GM19372 (cell line): ENCODE measurements at regions not wholly inside any gene's neighbourhood (a gene's known extent, or its start where the extent isn't known, plus 50 kb on each side); places are given as distances from the start of the nearest gene placed in this dataset.

ENCODE experiments used
- ATAC-seq: cut with Tn5 transposase; IDR thresholded peaks from one replicate; pipeline ENCODE4 v1.9.1; 2021; ENCODE audit warnings: mild to moderate bottlenecking, low read depth, moderate library complexity; ENCODE audit not compliant: unreplicated experiment

- no peak for ATAC-seq
These were observed 167.4 kb upstream of the PRSS58 start for GRCh38 chr7:142425281-142425680.

GRCh38 chr7:142422621-142423020 lies 164.8 kb upstream of the PRSS58 start:
- ATAC-seq, result no peak

DNA sequence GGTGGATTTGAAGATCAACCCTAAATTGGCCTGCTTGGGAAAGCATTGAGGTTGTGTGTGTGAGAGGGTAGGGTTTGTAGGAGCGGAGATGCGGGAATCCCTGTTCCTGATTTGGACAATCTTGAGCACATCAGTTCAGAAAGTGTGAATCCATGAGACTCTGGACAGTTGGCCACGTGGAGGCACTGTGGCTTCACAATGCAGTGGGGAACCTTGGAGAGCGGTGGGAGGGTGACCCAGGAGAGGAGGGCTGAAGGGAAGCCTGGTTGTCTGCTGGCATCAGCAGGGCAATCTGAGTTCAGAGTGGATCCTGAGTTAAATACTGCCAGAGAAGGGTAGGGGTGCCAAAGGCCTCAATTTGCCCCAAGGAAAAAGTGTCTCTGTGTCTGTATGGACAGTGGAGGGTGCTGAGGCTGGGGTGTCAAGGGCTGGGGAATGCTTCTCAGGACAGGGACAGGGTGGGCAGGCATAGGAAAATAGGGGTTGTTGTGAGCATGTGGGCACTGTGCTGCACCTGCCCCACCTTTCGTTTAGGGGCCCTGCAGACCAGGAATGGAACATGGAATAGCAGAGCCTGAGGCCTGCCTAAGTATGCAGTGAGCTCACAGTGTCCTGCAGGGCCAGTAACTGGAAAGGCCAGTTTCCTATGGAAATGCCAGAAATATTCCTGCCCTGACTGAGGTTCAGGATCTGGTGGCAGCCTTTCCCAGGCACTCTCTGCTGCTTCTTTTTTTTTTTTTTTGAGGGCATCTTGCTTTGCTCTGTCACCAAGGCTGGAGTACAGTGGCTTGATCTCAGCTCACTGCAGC lies 162.9 kb upstream of the PRSS58 start:
- no peak for ATAC-seq

DNA sequence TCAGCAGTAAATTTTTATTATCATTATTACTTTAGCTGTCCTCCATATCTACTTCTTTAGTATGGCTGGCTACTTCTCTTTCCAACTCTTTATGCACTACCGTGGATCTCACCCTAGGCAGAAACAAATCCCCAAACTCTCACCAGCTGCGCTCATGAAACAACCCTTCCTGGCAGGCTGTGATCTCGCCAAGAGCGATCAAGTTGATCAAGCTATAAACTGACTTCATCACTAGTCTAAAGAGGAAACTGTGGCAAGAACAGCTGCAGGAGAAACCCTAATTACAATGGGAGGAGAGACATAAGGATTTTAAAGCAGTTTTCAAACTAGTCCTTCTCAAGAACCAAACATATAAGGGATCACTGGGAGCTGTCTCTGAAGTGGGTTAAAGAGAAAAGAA lies 160.5 kb upstream of the PRSS58 start:
- no peak for ATAC-seq

GRCh38 chr7:142414915-142415314 lies 157.1 kb upstream of the PRSS58 start:
- ATAC-seq, result no peak

- peak; percentile 80 for ATAC-seq
These were observed 156.3 kb upstream of the PRSS58 start for GRCh38 chr7:142414135-142414534.

DNA sequence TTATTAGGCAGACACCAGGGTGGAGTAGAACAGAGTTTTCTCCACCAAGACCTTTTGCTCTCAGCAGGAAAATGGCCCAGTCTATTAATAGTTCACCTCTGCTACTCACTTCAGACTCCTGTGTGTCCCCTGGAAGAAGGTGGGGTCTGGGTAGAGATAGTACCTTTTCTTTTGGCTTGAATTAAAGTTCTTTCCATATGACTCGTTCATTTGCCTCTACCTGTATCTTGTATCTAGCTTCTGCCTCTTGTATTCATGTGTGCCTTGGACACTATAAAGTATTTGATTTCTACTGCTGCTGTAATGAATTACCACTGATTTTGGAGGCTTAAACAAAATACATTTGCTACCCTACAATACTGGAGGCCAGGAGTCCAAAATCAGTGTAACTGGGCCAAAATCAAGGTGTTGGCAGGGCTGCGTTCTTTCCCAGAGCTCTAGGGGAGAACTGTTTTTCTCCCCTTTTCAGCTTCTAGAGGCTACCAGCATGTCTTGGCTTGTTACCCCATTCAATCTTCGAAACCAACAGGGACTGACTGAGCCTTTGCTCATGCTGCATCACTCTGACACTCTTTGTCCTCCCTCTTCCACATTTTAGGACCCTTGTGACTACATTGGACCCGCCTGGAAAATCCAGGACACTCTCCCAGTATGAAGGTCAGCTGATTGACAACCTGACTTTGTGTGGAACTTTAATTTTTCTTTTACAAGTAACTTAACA lies 155.6 kb upstream of the PRSS58 start:
- ATAC-seq, result no peak

DNA sequence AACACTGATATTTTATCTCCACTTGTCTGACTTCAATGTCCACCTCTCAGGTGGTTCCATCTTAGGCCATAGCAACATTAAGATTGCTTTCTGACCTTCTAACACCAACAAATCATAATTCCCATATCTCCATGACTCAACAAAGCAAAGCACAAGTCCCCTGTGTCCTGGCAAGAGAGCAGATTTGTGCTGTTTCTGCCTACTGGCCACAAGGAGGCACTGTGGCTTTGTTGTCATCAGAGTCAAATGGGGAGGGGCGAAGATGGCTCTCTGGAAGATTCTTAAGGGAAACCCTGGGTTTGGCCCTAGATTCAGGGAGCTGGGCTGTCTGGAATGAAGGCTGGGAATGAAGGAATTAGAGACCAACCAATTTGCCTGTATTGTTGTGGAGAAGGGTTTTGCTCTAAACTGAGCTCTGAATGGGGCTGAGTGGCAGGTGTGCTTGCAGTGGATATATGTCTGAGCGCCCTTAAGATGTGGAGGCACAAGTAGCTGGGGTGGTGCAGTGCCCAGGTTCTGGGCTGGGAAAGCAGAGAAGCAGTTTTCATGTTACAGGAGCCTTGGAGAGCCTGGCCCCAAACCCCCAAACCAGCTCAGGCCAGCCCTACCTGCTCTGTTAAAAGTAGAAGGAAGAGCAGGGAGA lies 154.8 kb upstream of the PRSS58 start:
- peak; percentile 71 for ATAC-seq

DNA sequence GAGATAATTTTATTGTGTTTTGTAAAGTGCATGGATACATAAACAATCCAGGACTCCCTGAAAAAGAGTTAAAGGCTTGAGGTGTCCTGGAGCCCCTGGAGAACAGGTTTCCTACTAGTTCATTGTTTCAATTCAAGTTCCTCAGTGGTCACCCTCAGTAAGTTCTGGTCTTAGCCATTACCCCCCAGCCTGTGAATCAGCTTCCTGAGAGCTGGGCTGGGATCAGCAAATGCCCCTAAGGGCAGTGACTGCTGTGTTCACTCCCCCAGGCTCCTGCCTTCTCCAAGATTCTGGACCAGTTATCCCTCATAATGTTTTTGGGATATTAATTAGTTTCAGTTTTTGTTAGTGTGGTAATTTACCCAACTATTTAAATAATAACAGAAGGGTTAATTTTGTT lies 151.6 kb upstream of the PRSS58 start:
- ATAC-seq, result no peak

GRCh38 chr7:142408794-142409193 lies 150.9 kb upstream of the PRSS58 start:
- ATAC-seq, result no peak

GRCh38 chr7:142407939-142408570 lies 150.2 kb upstream of the PRSS58 start:
- no peak for ATAC-seq

DNA sequence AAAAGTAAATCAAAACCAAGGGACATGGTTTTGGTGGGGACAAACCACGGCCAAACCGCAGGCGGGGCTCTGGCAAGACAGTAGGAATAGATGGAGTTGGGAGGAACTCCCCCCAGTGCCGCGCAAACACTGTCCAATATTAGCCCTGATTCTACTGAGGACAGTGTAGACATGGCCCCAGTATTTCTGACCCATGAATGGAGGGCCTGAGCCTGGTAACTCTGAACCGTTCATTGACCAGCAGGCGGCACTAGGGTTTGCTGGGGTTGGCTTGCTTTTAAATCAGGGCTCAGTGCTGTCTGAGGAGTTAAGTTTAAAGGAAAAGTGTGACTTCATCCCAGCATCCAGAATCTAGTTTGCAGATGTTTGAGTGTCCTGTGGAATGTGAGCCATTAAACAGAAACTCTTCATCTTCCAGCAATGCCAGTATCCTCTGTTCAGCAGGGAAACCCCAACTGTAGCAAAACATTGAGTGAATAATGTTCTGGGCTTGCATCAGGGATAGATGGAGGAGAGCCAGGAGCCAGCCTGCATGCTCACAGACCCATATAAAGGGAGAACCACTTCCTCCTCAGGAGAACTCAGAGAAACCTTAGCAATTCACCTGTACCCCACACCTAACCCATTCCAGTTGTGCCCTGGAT lies 147.4 kb upstream of the PRSS58 start:
- no peak for ATAC-seq

- no peak for ATAC-seq
These were observed 144.1 kb upstream of the PRSS58 start for GRCh38 chr7:142401951-142402350.

DNA sequence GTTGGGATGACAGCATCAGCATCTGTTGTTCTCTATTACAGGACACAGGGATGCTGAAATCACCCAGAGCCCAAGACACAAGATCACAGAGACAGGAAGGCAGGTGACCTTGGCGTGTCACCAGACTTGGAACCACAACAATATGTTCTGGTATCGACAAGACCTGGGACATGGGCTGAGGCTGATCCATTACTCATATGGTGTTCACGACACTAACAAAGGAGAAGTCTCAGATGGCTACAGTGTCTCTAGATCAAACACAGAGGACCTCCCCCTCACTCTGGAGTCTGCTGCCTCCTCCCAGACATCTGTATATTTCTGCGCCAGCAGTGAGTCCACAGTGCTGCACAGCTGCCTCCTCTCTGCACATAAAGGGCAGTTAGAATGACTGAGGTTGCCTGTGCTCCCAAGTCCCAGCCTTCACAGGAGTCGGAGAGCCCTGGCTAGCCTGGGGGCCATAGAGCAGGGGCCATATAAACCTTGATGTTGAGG lies 142.2 kb upstream of the PRSS58 start:
- ATAC-seq, result no peak

DNA sequence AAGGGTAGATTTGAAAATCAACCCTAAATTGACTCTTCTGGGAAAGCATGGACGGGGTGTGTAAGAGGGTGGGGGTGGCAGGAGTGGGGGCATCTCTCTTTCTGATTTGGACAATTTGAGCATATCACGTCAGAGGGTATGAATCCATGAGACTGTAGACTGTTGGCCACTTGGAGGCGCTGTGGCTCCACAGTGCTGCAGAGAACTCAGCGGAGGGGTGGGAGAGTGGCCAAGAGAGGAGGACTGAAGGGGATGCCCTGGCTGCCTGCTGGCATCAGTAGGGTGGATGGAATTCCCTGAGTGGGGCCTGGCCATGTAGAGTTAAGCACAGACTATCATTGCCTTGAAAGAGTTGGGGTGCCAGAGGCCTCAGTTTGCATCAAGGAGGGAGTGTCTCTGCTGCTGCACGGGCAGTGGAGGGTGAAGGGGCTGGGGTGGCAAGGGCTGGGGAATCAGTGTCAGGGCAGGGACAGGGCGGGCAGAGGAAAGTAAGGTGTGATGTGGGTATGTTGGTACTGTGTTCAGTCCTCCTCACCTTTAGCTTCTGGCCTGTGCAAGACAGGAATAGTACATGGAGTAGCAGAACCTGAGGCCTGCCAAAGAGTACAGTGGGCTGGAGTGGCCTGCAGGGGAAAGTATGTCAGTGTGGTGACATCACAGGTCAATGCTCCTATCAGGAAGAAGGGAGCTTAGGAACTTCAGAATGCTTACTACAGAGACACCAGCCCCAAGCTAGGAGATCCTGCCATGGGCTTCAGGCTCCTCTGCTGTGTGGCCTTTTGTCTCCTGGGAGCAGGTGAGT lies 133.5 kb upstream of the PRSS58 start:
- ATAC-seq, result no peak

GRCh38 chr7:142389544-142389943 lies 131.7 kb upstream of the PRSS58 start:
- ATAC-seq, result no peak

DNA sequence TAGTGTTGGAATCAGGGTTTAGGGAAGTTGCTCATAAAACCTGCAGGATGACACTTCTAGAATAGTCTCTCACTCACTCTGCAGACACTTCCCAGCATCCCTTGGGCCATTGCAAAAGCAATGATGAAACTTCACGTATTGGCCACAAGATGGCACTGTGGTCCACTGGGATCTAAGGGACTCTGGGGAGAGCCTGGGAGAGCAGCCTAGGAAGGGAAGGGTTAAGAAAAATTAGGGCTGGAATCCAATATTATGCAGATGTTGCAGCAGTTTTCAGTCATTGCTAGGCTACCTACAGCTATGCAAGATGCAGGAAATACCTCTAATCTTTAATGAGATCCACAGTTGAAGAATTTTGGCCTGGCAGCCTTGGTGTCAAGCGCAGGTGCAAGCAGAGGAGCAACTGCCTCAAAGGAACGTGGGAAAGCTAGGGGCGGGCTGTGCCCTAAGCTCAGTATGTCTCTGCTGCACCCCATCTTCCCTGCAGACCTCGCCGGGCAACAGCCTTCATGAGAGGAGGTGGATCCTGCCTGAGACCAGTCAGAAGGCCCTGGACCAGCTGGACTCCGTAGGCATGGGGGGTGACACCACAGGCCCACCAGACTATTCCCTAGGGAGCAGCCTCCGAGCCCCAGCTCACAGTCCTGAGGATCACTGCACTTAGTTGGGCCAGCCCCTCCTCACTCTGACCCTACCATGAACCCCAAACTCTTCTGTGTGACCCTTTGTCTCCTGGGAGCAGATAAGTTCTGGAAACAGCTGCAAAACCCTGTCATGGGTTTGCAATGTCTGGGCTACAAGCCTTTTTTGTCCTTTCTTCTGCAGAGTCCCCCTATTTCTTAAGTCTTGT lies 127.9 kb upstream of the PRSS58 start:
- ATAC-seq, result peak; percentile 68

GRCh38 chr7:142384493-142384922 lies 126.7 kb upstream of the PRSS58 start:
- ATAC-seq, result no peak
